C4-2B (cell line): ENCODE measurements at regions not wholly inside any gene's neighbourhood (a gene's known extent, or its start where the extent isn't known, plus 50 kb on each side); places are given as distances from the start of the nearest gene placed in this dataset.
A peak's percentile ranks its signal among the peaks of the same experiment; 100 is the strongest.

Experiments used
- H3K27ac ChIP-seq: fragments of 450-650 bp; 2 replicates; pipeline ENCODE4 v1.5.1; 2017
- CTCF ChIP-seq: fragments of 450-650 bp; conservative IDR thresholded peaks from 2 replicates; pipeline ENCODE4 v1.5.1; 2017; ENCODE audit warnings: mild to moderate bottlenecking
- ZFX ChIP-seq: fragments of 450-650 bp; IDR thresholded peaks from 2 replicates; pipeline ENCODE4 v1.6.1; 2017

GRCh38 chr1:69319287-69319686, 248.4 kb upstream of the LRRC7 start:
- no peak overlapping the region for H3K27ac ChIP-seq
- TF ChIP-seq ZFX (no peak), CTCF (no peak)

GRCh38 chr1:69320757-69321211, 246.9 kb upstream of the LRRC7 start:
- TF ChIP-seq CTCF (no peak), ZFX (no peak)
- H3K27ac ChIP-seq: no peak overlapping the region

GRCh38 chr1:69321311-69321710, 246.4 kb upstream of the LRRC7 start:
- no peak overlapping the region for H3K27ac ChIP-seq
- TF ChIP-seq CTCF (no peak), ZFX (no peak)

GRCh38 chr1:69328186-69328585, 239.5 kb upstream of the LRRC7 start:
- H3K27ac ChIP-seq: no peak overlapping the region
- TF ChIP-seq ZFX: no peak

- TF ChIP-seq ZFX (no peak), CTCF (no peak)
- H3K27ac ChIP-seq: no peak overlapping the region
These were observed 204.5 kb upstream of the LRRC7 start for GRCh38 chr1:69363236-69363635.

GRCh38 chr1:69373520-69373919, 194.2 kb upstream of the LRRC7 start:
- TF ChIP-seq ZFX: no peak
- no peak for TF ChIP-seq CTCF
- no peak overlapping the region for H3K27ac ChIP-seq

GRCh38 chr1:69376408-69376807, 191.3 kb upstream of the LRRC7 start:
- no peak overlapping the region for H3K27ac ChIP-seq
- no peak for TF ChIP-seq CTCF
- TF ChIP-seq ZFX: no peak

GRCh38 chr1:69377507-69377906, 190.2 kb upstream of the LRRC7 start:
- H3K27ac ChIP-seq: no peak overlapping the region
- TF ChIP-seq CTCF (peak; percentile 19; the same call in 1 of the 2 replicates), ZFX (no peak)
